Eye (tissue), 1 donor: ENCODE measurements at regions not wholly inside any gene's neighbourhood (a gene's known extent, or its start where the extent isn't known, plus 50 kb on each side); places are given as distances from the start of the nearest gene placed in this dataset.

ENCODE experiments used
- DNase-seq: peaks from one replicate; pipeline ENCODE4 v3.0.0-alpha.2; 2015

GRCh38 chr15:70469651-70470555, 293.5 kb downstream of the UACA start:
- DNase-seq, result no peak

- no peak for DNase-seq
Observed at GRCh38 chr15:70469182-70469581, 294.2 kb downstream of the UACA start.

- DNase-seq, result peak; percentile 81
Observed at GRCh38 chr15:70466895-70467529, 296.3 kb downstream of the UACA start.

GRCh38 chr15:70466305-70466704, 297.1 kb downstream of the UACA start:
- DNase-seq, result no peak

GRCh38 chr15:70465812-70466211, 297.5 kb downstream of the UACA start:
- no peak for DNase-seq

- no peak for DNase-seq
Observed at GRCh38 chr15:70463453-70463834, 299.9 kb downstream of the UACA start.

- no peak for DNase-seq
Observed at GRCh38 chr15:70461992-70462391, 301.4 kb downstream of the UACA start.

GRCh38 chr15:70461017-70461416, 302.3 kb downstream of the UACA start:
- DNase-seq, result no peak

GRCh38 chr15:70459312-70459711, 304.0 kb downstream of the UACA start:
- no peak for DNase-seq

- no peak for DNase-seq
Observed at GRCh38 chr15:70453766-70454165, 309.6 kb downstream of the UACA start.

- no peak for DNase-seq
Observed at GRCh38 chr15:70453238-70453637, 310.1 kb downstream of the UACA start.

- no peak for DNase-seq
Observed at GRCh38 chr15:70451821-70452653, 311.3 kb downstream of the UACA start.

GRCh38 chr15:70450142-70450443, 313.3 kb downstream of the UACA start:
- no peak for DNase-seq

- DNase-seq, result no peak
Observed at GRCh38 chr15:70449311-70450141, 313.8 kb downstream of the UACA start.

- peak; percentile 86 for DNase-seq
Observed at GRCh38 chr15:70447928-70448698, 315.2 kb downstream of the UACA start.

GRCh38 chr15:70447521-70447920, 315.8 kb downstream of the UACA start:
- DNase-seq, result peak; percentile 58

- DNase-seq, result no peak
Observed at GRCh38 chr15:70447081-70447480, 316.3 kb downstream of the UACA start.

- DNase-seq, result no peak
Observed at GRCh38 chr15:70443486-70444273, 319.7 kb downstream of the UACA start.

GRCh38 chr15:70442616-70443321, 320.6 kb downstream of the UACA start:
- DNase-seq, result no peak

GRCh38 chr15:70442211-70442610, 321.1 kb downstream of the UACA start:
- DNase-seq, result no peak
